HEK293T (cell line): ENCODE measurements at regions not wholly inside any gene's neighbourhood (a gene's known extent, or its start where the extent isn't known, plus 50 kb on each side); places are given as distances from the start of the nearest gene placed in this dataset.
"Not testable (repeated sequence)": the region's sequence is repeated elsewhere in the genome, so short reads cannot be mapped to it uniquely, and the experiment has no call there.

Experiments used
- FOXM1 ChIP-seq: fragments of 450-650 bp; IDR thresholded peaks from 2 replicates; pipeline ENCODE4 v1.6.1; 2017; ENCODE audit warnings: mild to moderate bottlenecking, borderline replicate concordance
- SP1 ChIP-seq: fragments of 450-650 bp; IDR thresholded peaks from 2 replicates; pipeline ENCODE4 v1.6.1; 2017
- ZNF384 ChIP-seq: fragments of 450-650 bp; IDR thresholded peaks from 2 replicates; pipeline ENCODE4 v1.6.1; 2016

DNA sequence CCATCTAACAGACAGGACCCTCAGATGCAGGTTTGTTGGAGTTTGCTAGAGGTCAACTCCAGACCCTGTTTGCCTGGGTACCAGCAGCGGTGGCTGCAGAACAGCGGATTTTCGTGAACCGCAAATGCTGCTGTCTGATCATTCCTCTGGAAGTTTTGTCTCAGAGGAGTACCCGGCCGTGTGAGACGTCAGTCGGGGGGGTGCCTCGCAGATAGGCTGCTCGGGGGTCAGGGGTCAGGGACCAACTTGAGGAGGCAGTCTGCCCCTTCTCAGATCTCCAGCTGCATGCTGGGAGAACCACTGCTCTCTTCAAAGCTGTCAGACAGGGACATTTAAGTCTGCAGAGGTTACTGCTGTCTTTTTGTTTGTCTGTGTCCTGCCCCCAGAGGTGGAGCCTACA, 282.9 kb upstream of the PRR16 start:
- not testable (repeated sequence) for TF ChIP-seq SP1, FOXM1, ZNF384
